BLaER1 (cell line): ENCODE measurements at regions not wholly inside any gene's neighbourhood (a gene's known extent, or its start where the extent isn't known, plus 50 kb on each side); places are given as distances from the start of the nearest gene placed in this dataset.

Experiments
- H3K27ac ChIP-seq: shearing (Covaris generic); formaldehyde crosslinking; 2 replicates; pipeline ENCODE4 v1.8.1; 2022
- H3K27me3 ChIP-seq: shearing (Covaris generic); formaldehyde crosslinking; 2 replicates; pipeline ENCODE4 v1.8.1; 2022
- H3K36me3 ChIP-seq: shearing (Covaris generic); formaldehyde crosslinking; 2 replicates; pipeline ENCODE4 v1.8.1; 2022
- H3K4me1 ChIP-seq: shearing (Covaris generic); formaldehyde crosslinking; 2 replicates; pipeline ENCODE4 v1.8.1; 2022
- H3K4me2 ChIP-seq: shearing (Covaris generic); formaldehyde crosslinking; 2 replicates; pipeline ENCODE4 v1.8.1; 2022
- H3K4me3 ChIP-seq: shearing (Covaris generic); formaldehyde crosslinking; 2 replicates; pipeline ENCODE4 v1.8.1; 2022
- H3K9ac ChIP-seq: shearing (Covaris generic); formaldehyde crosslinking; 2 replicates; pipeline ENCODE4 v1.8.1; 2022
- H3K9me3 ChIP-seq: shearing (Covaris generic); formaldehyde crosslinking; 2 replicates; pipeline ENCODE4 v1.8.1; 2022
- H4K20me1 ChIP-seq: shearing (Covaris generic); formaldehyde crosslinking; 2 replicates; pipeline ENCODE4 v1.8.1; 2022
- Cebpa-rat ChIP-seq: shearing (Covaris generic); IDR thresholded peaks from 2 replicates; pipeline ENCODE4 v1.8.1; 2022

- peaks cover 4% of the 10 kb centered on the region; the same call in 1 of the 2 replicates for H3K4me1 ChIP-seq
- no peak overlapping the region for H3K9ac ChIP-seq
- H3K9me3 ChIP-seq: no peaks in the 10 kb centered on the region
- no peak for TF ChIP-seq Cebpa-rat
- no peak overlapping the region for H3K27ac ChIP-seq
- H3K27me3 ChIP-seq: no peaks in the 10 kb centered on the region
- H3K36me3 ChIP-seq: no peaks in the 10 kb centered on the region
- H3K4me3 ChIP-seq: no peak overlapping the region
- no peak overlapping the region for H3K4me2 ChIP-seq
- H4K20me1 ChIP-seq: no peaks in the 10 kb centered on the region
These were observed 172.7 kb upstream of the RFX3 start for GRCh38 chr9:3698531-3698930.

GRCh38 chr9:3698076-3698475 is 172.3 kb upstream of the RFX3 start:
- H3K4me2 ChIP-seq: no peak overlapping the region
- H3K4me1 ChIP-seq: peaks cover 4% of the 10 kb centered on the region; the same call in 1 of the 2 replicates
- no peak for TF ChIP-seq Cebpa-rat
- H3K36me3 ChIP-seq: no peaks in the 10 kb centered on the region
- H3K27ac ChIP-seq: no peak overlapping the region
- no peak overlapping the region for H3K4me3 ChIP-seq
- H3K9me3 ChIP-seq: no peaks in the 10 kb centered on the region
- no peaks in the 10 kb centered on the region for H4K20me1 ChIP-seq
- H3K27me3 ChIP-seq: no peaks in the 10 kb centered on the region
- no peak overlapping the region for H3K9ac ChIP-seq

- no peak overlapping the region for H3K4me2 ChIP-seq
- no peak overlapping the region for H3K27ac ChIP-seq
- H3K27me3 ChIP-seq: no peaks in the 10 kb centered on the region
- no peaks in the 10 kb centered on the region for H3K36me3 ChIP-seq
- H3K4me3 ChIP-seq: no peak overlapping the region
- H3K4me1 ChIP-seq: peaks cover 4% of the 10 kb centered on the region; the same call in 1 of the 2 replicates
- no peaks in the 10 kb centered on the region for H3K9me3 ChIP-seq
- no peaks in the 10 kb centered on the region for H4K20me1 ChIP-seq
- no peak overlapping the region for H3K9ac ChIP-seq
- no peak for TF ChIP-seq Cebpa-rat
These were observed 170.6 kb upstream of the RFX3 start for GRCh38 chr9:3696368-3696767.

DNA sequence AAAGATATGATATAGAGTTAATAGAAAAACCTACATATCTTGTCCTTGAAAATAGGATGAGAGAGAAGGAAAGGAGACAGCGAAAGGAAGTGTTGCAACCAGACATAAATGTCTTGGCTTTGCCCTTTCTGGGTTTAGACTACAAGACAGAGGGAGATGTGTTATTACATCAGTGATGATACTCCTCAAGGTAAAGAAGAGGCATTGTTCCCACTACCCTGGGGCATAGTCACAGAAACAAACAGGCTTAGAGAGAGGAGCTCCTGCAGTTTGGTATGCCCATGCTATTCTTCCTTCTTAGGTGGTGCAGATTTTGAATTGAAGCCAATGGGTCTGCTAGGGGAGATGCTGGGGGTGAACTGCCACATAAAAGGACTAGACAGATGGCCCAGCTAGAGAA is 166.8 kb upstream of the RFX3 start:
- H3K4me2 ChIP-seq: no peak overlapping the region
- no peaks in the 10 kb centered on the region for H3K36me3 ChIP-seq
- no peak overlapping the region for H3K9ac ChIP-seq
- H3K27ac ChIP-seq: no peak overlapping the region
- no peaks in the 10 kb centered on the region for H3K9me3 ChIP-seq
- no peaks in the 10 kb centered on the region for H3K27me3 ChIP-seq
- TF ChIP-seq Cebpa-rat: no peak
- no peak overlapping the region for H3K4me3 ChIP-seq
- H3K4me1 ChIP-seq: peaks cover 4% of the 10 kb centered on the region; the same call in 1 of the 2 replicates
- no peaks in the 10 kb centered on the region for H4K20me1 ChIP-seq

DNA sequence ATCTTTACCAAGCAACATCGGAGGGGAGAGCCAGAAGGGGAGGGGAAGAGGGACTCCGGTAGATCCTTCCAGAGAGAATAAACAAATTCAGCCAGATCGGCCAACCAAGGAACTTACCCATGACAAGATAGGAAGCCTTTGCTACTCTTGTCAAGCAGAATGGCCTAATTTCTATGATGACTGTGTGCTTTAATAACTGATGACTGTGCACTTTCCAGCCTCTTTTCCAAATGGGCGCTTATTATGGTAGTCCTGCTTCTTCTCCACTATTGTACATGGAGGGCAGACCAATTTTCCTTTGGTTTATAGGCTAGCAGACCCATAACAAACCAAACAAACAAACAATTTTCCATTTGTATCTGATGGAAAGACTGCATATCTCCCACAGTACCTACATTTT is 163.8 kb upstream of the RFX3 start:
- no peak for TF ChIP-seq Cebpa-rat
- H3K4me2 ChIP-seq: no peak overlapping the region
- no peaks in the 10 kb centered on the region for H3K36me3 ChIP-seq
- no peak overlapping the region for H3K4me3 ChIP-seq
- no peaks in the 10 kb centered on the region for H3K4me1 ChIP-seq
- no peaks in the 10 kb centered on the region for H4K20me1 ChIP-seq
- no peaks in the 10 kb centered on the region for H3K27me3 ChIP-seq
- no peaks in the 10 kb centered on the region for H3K9me3 ChIP-seq
- no peak overlapping the region for H3K27ac ChIP-seq
- no peak overlapping the region for H3K9ac ChIP-seq

- Histone ChIP-seq H3K4me1 (no peaks in the 10 kb centered on the region), H3K36me3 (no peaks in the 10 kb centered on the region), H3K27me3 (no peaks in the 10 kb centered on the region), H3K4me2 (no peak overlapping the region), H3K4me3 (no peak overlapping the region), H3K9ac (no peak overlapping the region), H3K27ac (no peak overlapping the region), H4K20me1 (no peaks in the 10 kb centered on the region), H3K9me3 (no peaks in the 10 kb centered on the region)
- no peak for TF ChIP-seq Cebpa-rat
These were observed 161.3 kb upstream of the RFX3 start for GRCh38 chr9:3687145-3687544.

DNA sequence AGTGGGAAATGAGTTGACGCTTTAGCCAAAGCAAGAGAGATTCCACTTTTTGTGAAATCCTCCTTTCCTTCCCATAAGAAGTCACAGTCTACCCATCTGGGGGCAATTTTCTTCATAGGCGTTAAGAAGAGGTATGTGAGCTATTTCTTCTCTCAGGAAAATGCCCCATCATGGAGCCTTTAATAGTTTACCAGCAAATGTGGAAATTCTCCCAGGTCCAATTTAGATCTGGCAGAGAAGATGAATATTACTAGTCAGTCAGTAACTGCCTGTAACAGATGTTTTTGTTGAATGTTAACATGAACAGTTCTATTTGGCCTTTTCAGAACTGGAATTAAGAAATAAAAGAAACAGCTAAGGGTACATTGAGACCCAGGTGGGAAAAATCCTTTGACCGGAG is 156.4 kb upstream of the RFX3 start:
- H3K9ac ChIP-seq: no peak overlapping the region
- H4K20me1 ChIP-seq: no peaks in the 10 kb centered on the region
- TF ChIP-seq Cebpa-rat: no peak
- no peaks in the 10 kb centered on the region for H3K9me3 ChIP-seq
- no peaks in the 10 kb centered on the region for H3K4me1 ChIP-seq
- H3K27me3 ChIP-seq: no peaks in the 10 kb centered on the region
- H3K27ac ChIP-seq: no peak overlapping the region
- no peak overlapping the region for H3K4me2 ChIP-seq
- H3K4me3 ChIP-seq: no peak overlapping the region
- H3K36me3 ChIP-seq: no peaks in the 10 kb centered on the region

DNA sequence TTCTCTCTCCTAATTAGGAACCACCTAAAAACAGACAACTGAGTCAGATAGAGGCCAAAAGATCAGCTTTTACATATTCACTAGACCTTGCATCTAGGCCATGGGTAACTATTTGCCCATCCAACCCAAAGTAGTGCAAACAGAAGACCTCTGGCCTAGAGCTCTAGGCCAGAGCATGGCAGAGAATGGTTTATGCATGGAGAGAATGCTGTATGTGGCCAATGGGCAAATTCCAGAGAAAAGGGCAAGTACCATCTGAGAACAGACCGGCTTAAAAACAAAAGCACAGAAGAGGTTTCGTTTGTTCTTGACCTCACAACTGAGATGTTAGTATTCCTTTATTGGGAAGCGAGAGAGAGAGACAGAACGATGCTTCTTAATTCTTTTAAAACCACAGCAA is 151.7 kb upstream of the RFX3 start:
- Histone ChIP-seq H4K20me1 (no peaks in the 10 kb centered on the region), H3K4me1 (no peaks in the 10 kb centered on the region), H3K9ac (no peak overlapping the region), H3K9me3 (no peaks in the 10 kb centered on the region), H3K27me3 (no peaks in the 10 kb centered on the region), H3K4me2 (no peak overlapping the region), H3K27ac (no peak overlapping the region), H3K36me3 (no peaks in the 10 kb centered on the region), H3K4me3 (no peak overlapping the region)
- TF ChIP-seq Cebpa-rat: no peak

- H4K20me1 ChIP-seq: no peaks in the 10 kb centered on the region
- H3K9ac ChIP-seq: no peak overlapping the region
- no peak overlapping the region for H3K4me3 ChIP-seq
- no peaks in the 10 kb centered on the region for H3K9me3 ChIP-seq
- no peaks in the 10 kb centered on the region for H3K4me1 ChIP-seq
- no peaks in the 10 kb centered on the region for H3K36me3 ChIP-seq
- TF ChIP-seq Cebpa-rat: no peak
- H3K27ac ChIP-seq: no peak overlapping the region
- H3K4me2 ChIP-seq: no peak overlapping the region
- no peaks in the 10 kb centered on the region for H3K27me3 ChIP-seq
These were observed 151.0 kb upstream of the RFX3 start for GRCh38 chr9:3676766-3677165.

- H3K36me3 ChIP-seq: no peaks in the 10 kb centered on the region
- H3K27me3 ChIP-seq: no peaks in the 10 kb centered on the region
- no peak overlapping the region for H3K4me2 ChIP-seq
- H3K9ac ChIP-seq: no peak overlapping the region
- no peak overlapping the region for H3K4me3 ChIP-seq
- no peak overlapping the region for H3K27ac ChIP-seq
- no peaks in the 10 kb centered on the region for H4K20me1 ChIP-seq
- no peaks in the 10 kb centered on the region for H3K9me3 ChIP-seq
- no peak for TF ChIP-seq Cebpa-rat
- no peaks in the 10 kb centered on the region for H3K4me1 ChIP-seq
These were observed 150.1 kb upstream of the RFX3 start for GRCh38 chr9:3675946-3676345.

DNA sequence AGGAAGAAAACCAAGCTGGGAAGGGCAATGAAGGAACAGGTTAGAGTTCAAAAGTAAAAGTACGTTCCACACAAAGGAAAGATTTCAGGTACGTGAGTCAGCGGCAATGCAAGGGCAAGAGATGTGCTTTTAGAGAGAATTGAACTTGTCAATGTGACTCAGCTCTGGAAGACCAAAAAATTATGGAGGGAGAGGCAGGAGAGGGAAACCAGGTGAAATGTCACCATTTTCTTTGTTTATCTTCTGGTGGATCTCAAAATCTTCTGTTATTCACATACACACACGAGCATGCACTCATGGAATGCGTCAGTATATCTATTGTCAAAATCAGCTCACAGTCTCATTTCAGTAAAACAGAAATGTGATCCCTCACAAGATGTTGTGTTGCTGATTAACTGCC is 148.8 kb upstream of the RFX3 start:
- no peaks in the 10 kb centered on the region for H3K36me3 ChIP-seq
- no peak overlapping the region for H3K4me2 ChIP-seq
- no peak overlapping the region for H3K9ac ChIP-seq
- H3K27ac ChIP-seq: no peak overlapping the region
- no peak overlapping the region for H3K4me3 ChIP-seq
- H4K20me1 ChIP-seq: no peaks in the 10 kb centered on the region
- no peaks in the 10 kb centered on the region for H3K27me3 ChIP-seq
- no peaks in the 10 kb centered on the region for H3K4me1 ChIP-seq
- no peaks in the 10 kb centered on the region for H3K9me3 ChIP-seq
- TF ChIP-seq Cebpa-rat: no peak
